Activated T-helper 1 cell treated with Interleukin-2 at 50 U/mL for 16 hours (primary cell): ENCODE measurements at regions not wholly inside any gene's neighbourhood (a gene's known extent, or its start where the extent isn't known, plus 50 kb on each side); places are given as distances from the start of the nearest gene placed in this dataset.

Experiments
- DNase-seq: peaks from one replicate; pipeline ENCODE4 v3.0.0-alpha.2; 2020; ENCODE audit warnings: low read depth

GRCh38 chr9:80465556-80465955, 893.8 kb downstream of the TLE4 start:
- no peak for DNase-seq

- DNase-seq = no peak
Observed at GRCh38 chr9:80449513-80449912, 877.7 kb downstream of the TLE4 start.

GRCh38 chr9:80448996-80449395, 877.2 kb downstream of the TLE4 start:
- no peak for DNase-seq

GRCh38 chr9:80447876-80448275, 876.1 kb downstream of the TLE4 start:
- no peak for DNase-seq

- DNase-seq = no peak
Observed at GRCh38 chr9:80440724-80441123, 869.0 kb downstream of the TLE4 start.

GRCh38 chr9:80437825-80438224, 866.1 kb downstream of the TLE4 start:
- no peak for DNase-seq

- DNase-seq = no peak
Observed at GRCh38 chr9:80437091-80437640, 865.4 kb downstream of the TLE4 start.

- DNase-seq = no peak
Observed at GRCh38 chr9:80435591-80435990, 863.8 kb downstream of the TLE4 start.

GRCh38 chr9:80426992-80427391, 855.2 kb downstream of the TLE4 start:
- no peak for DNase-seq

GRCh38 chr9:80417211-80417773, 845.5 kb downstream of the TLE4 start:
- DNase-seq = no peak

GRCh38 chr9:80410106-80410505, 838.3 kb downstream of the TLE4 start:
- no peak for DNase-seq

- no peak for DNase-seq
Observed at GRCh38 chr9:80407220-80407619, 835.5 kb downstream of the TLE4 start.

- DNase-seq = no peak
Observed at GRCh38 chr9:80401243-80401642, 829.5 kb downstream of the TLE4 start.

GRCh38 chr9:80400624-80401230, 829.0 kb downstream of the TLE4 start:
- no peak for DNase-seq

GRCh38 chr9:80399606-80400005, 827.8 kb downstream of the TLE4 start:
- DNase-seq = no peak

GRCh38 chr9:80387828-80388227, 816.1 kb downstream of the TLE4 start:
- DNase-seq = no peak

GRCh38 chr9:80385246-80385645, 813.5 kb downstream of the TLE4 start:
- no peak for DNase-seq

- DNase-seq = no peak
Observed at GRCh38 chr9:80383331-80383730, 811.6 kb downstream of the TLE4 start.

GRCh38 chr9:80382211-80382891, 810.6 kb downstream of the TLE4 start:
- DNase-seq = no peak

GRCh38 chr9:80380301-80380700, 808.5 kb downstream of the TLE4 start:
- no peak for DNase-seq

GRCh38 chr9:80378669-80379293, 807.0 kb downstream of the TLE4 start:
- DNase-seq = no peak

GRCh38 chr9:80376180-80376579, 804.4 kb downstream of the TLE4 start:
- DNase-seq = no peak

GRCh38 chr9:80375477-80375876, 803.7 kb downstream of the TLE4 start:
- DNase-seq = no peak
